ENCODE measurements at regions not wholly inside any gene's neighbourhood (a gene's known extent, or its start where the extent isn't known, plus 50 kb on each side); places are given as distances from the start of the nearest gene placed in this dataset.
"Not testable (repeated sequence)": the region's sequence is repeated elsewhere in the genome, so short reads cannot be mapped to it uniquely, and the experiment has no call there.

DNA sequence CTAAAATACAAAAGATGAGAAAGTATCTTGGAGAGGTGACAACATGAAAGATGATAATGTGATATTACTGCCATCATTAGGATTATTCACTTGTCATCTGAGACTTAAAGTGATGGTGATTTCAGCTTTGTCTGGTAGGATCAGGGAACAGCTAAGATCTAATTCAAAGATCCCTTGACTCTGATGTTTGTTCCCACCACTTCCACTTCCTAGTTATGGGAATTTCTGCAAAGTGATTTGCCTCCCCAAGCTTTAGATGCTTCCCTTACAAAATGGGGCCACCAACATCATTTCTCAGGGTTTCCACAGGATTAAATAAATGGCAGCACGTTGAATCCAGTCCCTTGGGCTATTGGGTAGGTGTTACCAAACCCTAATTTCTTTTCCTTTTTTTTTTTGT lies 550.8 kb upstream of the CDH5 start:
- TF ChIP-seq, protein P1, sequence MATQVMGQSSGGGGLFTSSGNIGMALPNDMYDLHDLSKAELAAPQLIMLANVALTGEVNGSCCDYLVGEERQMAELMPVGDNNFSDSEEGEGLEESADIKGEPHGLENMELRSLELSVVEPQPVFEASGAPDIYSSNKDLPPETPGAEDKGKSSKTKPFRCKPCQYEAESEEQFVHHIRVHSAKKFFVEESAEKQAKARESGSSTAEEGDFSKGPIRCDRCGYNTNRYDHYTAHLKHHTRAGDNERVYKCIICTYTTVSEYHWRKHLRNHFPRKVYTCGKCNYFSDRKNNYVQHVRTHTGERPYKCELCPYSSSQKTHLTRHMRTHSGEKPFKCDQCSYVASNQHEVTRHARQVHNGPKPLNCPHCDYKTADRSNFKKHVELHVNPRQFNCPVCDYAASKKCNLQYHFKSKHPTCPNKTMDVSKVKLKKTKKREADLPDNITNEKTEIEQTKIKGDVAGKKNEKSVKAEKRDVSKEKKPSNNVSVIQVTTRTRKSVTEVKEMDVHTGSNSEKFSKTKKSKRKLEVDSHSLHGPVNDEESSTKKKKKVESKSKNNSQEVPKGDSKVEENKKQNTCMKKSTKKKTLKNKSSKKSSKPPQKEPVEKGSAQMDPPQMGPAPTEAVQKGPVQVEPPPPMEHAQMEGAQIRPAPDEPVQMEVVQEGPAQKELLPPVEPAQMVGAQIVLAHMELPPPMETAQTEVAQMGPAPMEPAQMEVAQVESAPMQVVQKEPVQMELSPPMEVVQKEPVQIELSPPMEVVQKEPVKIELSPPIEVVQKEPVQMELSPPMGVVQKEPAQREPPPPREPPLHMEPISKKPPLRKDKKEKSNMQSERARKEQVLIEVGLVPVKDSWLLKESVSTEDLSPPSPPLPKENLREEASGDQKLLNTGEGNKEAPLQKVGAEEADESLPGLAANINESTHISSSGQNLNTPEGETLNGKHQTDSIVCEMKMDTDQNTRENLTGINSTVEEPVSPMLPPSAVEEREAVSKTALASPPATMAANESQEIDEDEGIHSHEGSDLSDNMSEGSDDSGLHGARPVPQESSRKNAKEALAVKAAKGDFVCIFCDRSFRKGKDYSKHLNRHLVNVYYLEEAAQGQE (IDR thresholded peaks at IDR 0.05; ENCODE audit: insufficient replicate concordance, low read depth) = no peak
- no peak for TF ChIP-seq SPI1 (IDR thresholded peaks at IDR 0.05; ENCODE audit: borderline replicate concordance, low read depth)
- DNase-seq (ENCODE audit: low read depth in 1 of 2, low spot score in 1 of 2) = no peak
- H3K27ac ChIP-seq (replicated peaks) = no peak overlapping the region
- H3K4me3 ChIP-seq (replicated peaks; ENCODE audit: insufficient read depth, low read length) = no peak overlapping the region
- no peaks in the 10 kb centered on the region for H3K27me3 ChIP-seq (ENCODE audit: insufficient read depth, poor library complexity, severe bottlenecking)

DNA sequence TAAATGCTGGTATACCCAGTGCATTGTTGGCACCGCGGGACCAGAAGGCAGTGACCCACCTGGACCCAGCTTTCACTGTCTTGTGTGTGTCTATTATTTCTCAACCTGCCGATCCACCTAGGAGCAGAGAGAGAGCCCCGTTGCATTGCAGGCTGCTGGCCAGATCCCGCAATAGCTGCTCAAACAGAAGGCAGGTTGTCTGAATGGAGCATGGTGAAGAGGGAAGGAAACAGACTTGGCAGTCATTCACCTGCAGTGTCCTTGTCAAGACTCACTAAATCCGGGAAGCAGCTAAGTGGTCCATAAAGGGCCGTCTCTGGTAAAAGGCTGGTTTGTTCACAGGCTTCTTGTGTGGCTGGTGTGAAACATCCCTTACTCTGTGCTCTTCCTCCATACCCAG lies 552.6 kb upstream of the CDH5 start:
- H3K4me3 ChIP-seq (replicated peaks; ENCODE audit: insufficient read depth, low read length); DNase-seq (ENCODE audit: low read depth in 1 of 2, low spot score in 1 of 2); H3K27ac ChIP-seq (replicated peaks); H3K27me3 ChIP-seq (ENCODE audit: insufficient read depth, poor library complexity, severe bottlenecking): not testable (repeated sequence)

DNA sequence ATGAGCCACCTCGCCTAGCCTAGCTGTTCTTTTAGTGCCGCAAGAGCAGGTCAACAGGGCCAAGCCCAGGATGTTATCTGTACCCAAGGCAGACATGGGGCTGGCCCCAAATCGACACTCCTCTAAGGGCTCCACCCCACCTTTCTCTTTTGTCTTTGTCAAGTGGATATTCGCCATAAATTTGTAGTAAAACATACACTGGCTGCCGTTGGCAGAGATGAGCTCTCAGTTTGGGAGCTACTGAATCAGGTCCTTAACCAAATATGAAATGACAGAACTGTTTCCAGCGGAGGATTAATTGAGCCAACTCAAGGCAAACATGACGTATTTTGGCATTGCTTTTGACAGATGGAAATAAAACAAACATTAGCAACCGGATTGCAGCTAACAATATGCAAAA lies 556.9 kb upstream of the CDH5 start:
- Histone ChIP-seq H3K27ac (replicated peaks) (no peak overlapping the region), H3K27me3 (ENCODE audit: insufficient read depth, poor library complexity, severe bottlenecking) (no peaks in the 10 kb centered on the region), H3K4me3 (replicated peaks; ENCODE audit: insufficient read depth, low read length) (no peak overlapping the region)
- TF ChIP-seq SPI1 (IDR thresholded peaks at IDR 0.05; ENCODE audit: borderline replicate concordance, low read depth) = no peak
- no peak for TF ChIP-seq GABPA (IDR thresholded peaks at IDR 0.05; ENCODE audit: low read depth)
- no peak for TF ChIP-seq POLR2AphosphoS5 (IDR thresholded peaks at IDR 0.05; ENCODE audit: low read depth)
- TF ChIP-seq, protein P1 (IDR thresholded peaks at IDR 0.05; ENCODE audit: insufficient replicate concordance, low read depth) = no peak
- TF ChIP-seq, protein P2, sequence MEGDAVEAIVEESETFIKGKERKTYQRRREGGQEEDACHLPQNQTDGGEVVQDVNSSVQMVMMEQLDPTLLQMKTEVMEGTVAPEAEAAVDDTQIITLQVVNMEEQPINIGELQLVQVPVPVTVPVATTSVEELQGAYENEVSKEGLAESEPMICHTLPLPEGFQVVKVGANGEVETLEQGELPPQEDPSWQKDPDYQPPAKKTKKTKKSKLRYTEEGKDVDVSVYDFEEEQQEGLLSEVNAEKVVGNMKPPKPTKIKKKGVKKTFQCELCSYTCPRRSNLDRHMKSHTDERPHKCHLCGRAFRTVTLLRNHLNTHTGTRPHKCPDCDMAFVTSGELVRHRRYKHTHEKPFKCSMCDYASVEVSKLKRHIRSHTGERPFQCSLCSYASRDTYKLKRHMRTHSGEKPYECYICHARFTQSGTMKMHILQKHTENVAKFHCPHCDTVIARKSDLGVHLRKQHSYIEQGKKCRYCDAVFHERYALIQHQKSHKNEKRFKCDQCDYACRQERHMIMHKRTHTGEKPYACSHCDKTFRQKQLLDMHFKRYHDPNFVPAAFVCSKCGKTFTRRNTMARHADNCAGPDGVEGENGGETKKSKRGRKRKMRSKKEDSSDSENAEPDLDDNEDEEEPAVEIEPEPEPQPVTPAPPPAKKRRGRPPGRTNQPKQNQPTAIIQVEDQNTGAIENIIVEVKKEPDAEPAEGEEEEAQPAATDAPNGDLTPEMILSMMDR (IDR thresholded peaks at IDR 0.05; ENCODE audit: insufficient read depth, low read length) = no peak
- no peak for DNase-seq (ENCODE audit: low read depth in 1 of 2, low spot score in 1 of 2)

DNA sequence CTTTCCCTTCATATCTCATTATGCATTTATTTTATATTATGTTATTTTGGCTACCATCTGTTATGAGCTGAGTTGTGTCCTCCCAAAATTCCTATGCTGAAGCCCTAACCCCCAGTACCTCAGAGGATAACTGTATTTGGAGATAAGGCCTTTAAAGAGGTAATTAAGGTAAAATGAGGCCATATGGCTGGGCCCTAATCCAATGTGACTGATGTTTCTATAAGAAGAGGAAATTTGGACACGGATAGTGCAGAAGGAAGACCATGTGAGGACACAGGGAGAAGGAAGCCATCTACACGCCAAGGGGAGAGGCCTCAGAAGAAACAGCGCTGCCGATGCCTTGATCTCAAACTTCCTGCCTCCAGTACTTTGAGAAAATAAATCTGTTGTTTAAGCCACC lies 557.7 kb upstream of the CDH5 start:
- no peak overlapping the region for H3K4me3 ChIP-seq (replicated peaks; ENCODE audit: insufficient read depth, low read length)
- H3K27me3 ChIP-seq (ENCODE audit: insufficient read depth, poor library complexity, severe bottlenecking) = no peaks in the 10 kb centered on the region
- DNase-seq (ENCODE audit: low read depth in 1 of 2, low spot score in 1 of 2) = no peak
- H3K27ac ChIP-seq (replicated peaks) = no peak overlapping the region
- TF ChIP-seq POLR2AphosphoS5 (IDR thresholded peaks at IDR 0.05; ENCODE audit: low read depth) = no peak
- TF ChIP-seq, protein P1 (IDR thresholded peaks at IDR 0.05; ENCODE audit: insufficient replicate concordance, low read depth) = no peak
- no peak for TF ChIP-seq GABPA (IDR thresholded peaks at IDR 0.05; ENCODE audit: low read depth)

DNA sequence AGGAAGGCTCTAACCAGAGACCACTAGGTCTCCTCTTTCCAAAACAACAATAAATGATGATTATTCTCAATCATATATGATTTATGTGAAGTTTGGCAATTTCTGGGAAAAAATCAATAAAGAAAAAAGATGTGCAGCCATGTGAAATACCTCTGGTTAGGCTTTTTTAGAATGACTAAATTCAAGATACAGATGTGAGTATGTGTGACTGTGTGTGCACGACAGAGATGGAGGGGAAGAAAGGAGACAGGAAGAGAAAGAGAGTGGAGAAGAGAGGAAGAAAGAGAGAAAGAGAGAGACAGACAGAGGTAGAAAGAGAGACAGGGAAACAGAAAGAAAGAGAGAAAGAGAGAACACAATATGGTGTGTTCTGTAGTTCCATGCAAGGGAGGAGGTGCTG lies 558.6 kb upstream of the CDH5 start:
- Histone ChIP-seq H3K27ac (replicated peaks) (no peak overlapping the region), H3K4me3 (replicated peaks; ENCODE audit: insufficient read depth, low read length) (no peak overlapping the region), H3K27me3 (ENCODE audit: insufficient read depth, poor library complexity, severe bottlenecking) (no peaks in the 10 kb centered on the region)
- no peak for DNase-seq (ENCODE audit: low read depth in 1 of 2, low spot score in 1 of 2)
- TF ChIP-seq, protein P2 (IDR thresholded peaks at IDR 0.05; ENCODE audit: insufficient read depth, low read length) = no peak
- TF ChIP-seq GABPA (IDR thresholded peaks at IDR 0.05; ENCODE audit: low read depth) (no peak), SPI1 (IDR thresholded peaks at IDR 0.05; ENCODE audit: borderline replicate concordance, low read depth) (no peak), POLR2AphosphoS5 (IDR thresholded peaks at IDR 0.05; ENCODE audit: low read depth) (no peak)
- TF ChIP-seq, protein P1 (IDR thresholded peaks at IDR 0.05; ENCODE audit: insufficient replicate concordance, low read depth) = no peak

DNA sequence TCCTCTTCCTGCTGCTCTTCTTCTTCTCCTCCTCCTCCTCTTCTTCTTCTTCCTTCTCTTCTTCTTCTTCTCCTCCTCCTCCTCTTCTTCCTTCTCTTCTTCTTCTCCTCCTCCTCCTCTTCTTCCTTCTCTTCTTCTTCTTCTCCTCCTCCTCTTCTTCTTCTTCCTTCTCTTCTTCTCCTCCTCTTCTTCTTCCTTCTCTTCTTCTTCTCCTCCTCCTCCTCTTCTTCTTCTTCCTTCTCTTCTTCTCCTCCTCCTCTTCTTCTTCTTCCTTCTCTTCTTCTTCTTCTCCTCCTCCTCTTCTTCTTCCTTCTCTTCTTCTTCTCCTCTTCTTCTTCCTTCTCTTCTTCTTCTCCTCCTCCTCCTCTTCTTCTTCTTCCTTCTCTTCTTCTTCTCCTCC lies 560.8 kb upstream of the CDH5 start:
- not testable (repeated sequence) for H3K4me3 ChIP-seq (replicated peaks; ENCODE audit: insufficient read depth, low read length); H3K27ac ChIP-seq (replicated peaks); H3K27me3 ChIP-seq (ENCODE audit: insufficient read depth, poor library complexity, severe bottlenecking); DNase-seq (ENCODE audit: low read depth in 1 of 2, low spot score in 1 of 2)
